IMR-90 (cell line): ENCODE measurements at regions not wholly inside any gene's neighbourhood (a gene's known extent, or its start where the extent isn't known, plus 50 kb on each side); places are given as distances from the start of the nearest gene placed in this dataset.

Experiments
- ATAC-seq: fragments of 200-7000 bp; cut with Tn5 transposase; 2 replicates; pipeline ENCODE4 v1.9.1; 2020; ENCODE audit warnings: low read depth, mild to moderate bottlenecking, moderate library complexity
- BruUV-seq: library from RNA; stranded (reverse); fragments of 400-500 nt; replicated peaks from 2 replicates; lab custom pipeline; 2021; lab: Mats Ljungman, UMichigan
- CTCF ChIA-PET: fragments of 300-600 bp; formaldehyde crosslinking; extraction: SDS; loops from one replicate; lab custom pipeline; 2021; ENCODE audit warnings: antibody characterized with exemption; lab: Yijun Ruan, JAX
- POLR2A ChIA-PET: fragments of 300-600 bp; sonication (Branson Sonifier 250); formaldehyde crosslinking; loops from one replicate; lab custom pipeline; 2022; ENCODE audit warnings: antibody characterized with exemption; ENCODE audit not compliant: unreplicated experiment; lab: Charles Lee
- DNase-seq: peaks from one replicate; pipeline ENCODE4 v3.0.0; 2013
- H2AFZ ChIP-seq: replicated peaks from 2 replicates; pipeline ENCODE3; 2013; ENCODE audit warnings: low read length, mild to moderate bottlenecking; ENCODE audit not compliant: poor library complexity
- H2AK5ac ChIP-seq: 2 replicates; pipeline ENCODE4 v1.6.1; 2013; ENCODE audit warnings: low read depth, low read length, inconsistent platforms
- H2AK9ac ChIP-seq: replicated peaks from 2 replicates; pipeline ENCODE3; 2013; ENCODE audit warnings: mild to moderate bottlenecking, low read depth, low read length, moderate library complexity; ENCODE audit not compliant: poor library complexity
- H2BK120ac ChIP-seq: 2 replicates; pipeline ENCODE4 v1.6.1; 2013; ENCODE audit warnings: low read depth, low read length, inconsistent platforms
- H2BK15ac ChIP-seq: 3 replicates; pipeline ENCODE4 v1.6.1; 2013; ENCODE audit warnings: low read depth, low read length, inconsistent platforms
- H2BK20ac ChIP-seq: 2 replicates; pipeline ENCODE4 v1.6.1; 2013; ENCODE audit warnings: low read depth, mild to moderate bottlenecking, inconsistent platforms, low read length, moderate library complexity
- H2BK5ac ChIP-seq: 2 replicates; pipeline ENCODE4 v1.6.1; 2013; ENCODE audit warnings: mild to moderate bottlenecking, low read depth, low read length, inconsistent platforms; ENCODE audit not compliant: poor library complexity, severe bottlenecking
- H3K14ac ChIP-seq: replicated peaks from 2 replicates; pipeline ENCODE4 v1.6.1; 2013; ENCODE audit warnings: low read depth, low read length, inconsistent platforms
- H3K18ac ChIP-seq: 2 replicates; pipeline ENCODE4 v1.6.1; 2013; ENCODE audit warnings: low read depth, low read length, control low read depth
- H3K23ac ChIP-seq: 2 replicates; pipeline ENCODE4 v1.6.1; 2013; ENCODE audit warnings: low read depth, low read length, inconsistent platforms
- H3K27ac ChIP-seq: 2 replicates; pipeline ENCODE4 v1.5.1; 2013; ENCODE audit warnings: mild to moderate bottlenecking, control low read depth, low read length; ENCODE audit not compliant: insufficient read depth
- H3K27me3 ChIP-seq: 2 replicates; pipeline ENCODE4 v1.6.1; 2013; ENCODE audit warnings: low read length; ENCODE audit not compliant: control insufficient read depth, insufficient read depth
- H3K36me3 ChIP-seq: 2 replicates; pipeline ENCODE4 v1.6.1; 2013; ENCODE audit warnings: low read length, mixed read lengths; ENCODE audit not compliant: control insufficient read depth, insufficient read depth
- H3K4ac ChIP-seq: 2 replicates; pipeline ENCODE4 v1.6.1; 2013; ENCODE audit warnings: low read depth, low read length, inconsistent platforms
- H3K4me1 ChIP-seq: 2 replicates; pipeline ENCODE4 v1.6.1; 2013; ENCODE audit warnings: low read length, mixed read lengths; ENCODE audit not compliant: control insufficient read depth, insufficient read depth
- H3K4me2 ChIP-seq: 2 replicates; pipeline ENCODE4 v1.6.1; 2013; ENCODE audit warnings: low read depth, mild to moderate bottlenecking, control low read depth, low read length, moderate library complexity
- H3K4me3 ChIP-seq: 2 replicates; pipeline ENCODE4 v1.5.1; 2013; ENCODE audit warnings: low read depth, mild to moderate bottlenecking, control low read depth, low read length, moderate library complexity; ENCODE audit not compliant: insufficient read depth
- H3K56ac ChIP-seq: 2 replicates; pipeline ENCODE4 v1.6.1; 2013; ENCODE audit warnings: low read length, inconsistent platforms; ENCODE audit not compliant: insufficient read depth; ENCODE audit errors: extremely low read depth
- H3K79me1 ChIP-seq, 2 experiments: 2 replicates each; pipeline ENCODE4 v1.6.1; 2013; ENCODE audit warnings: low read length in 2 of 2, inconsistent platforms in 1 of 2, low read depth in 1 of 2
- H3K9ac ChIP-seq: 2 replicates; pipeline ENCODE4 v1.6.1; 2013; ENCODE audit warnings: low read depth, low read length, control low read depth
- H3K9me1 ChIP-seq: 2 replicates; pipeline ENCODE4 v1.6.1; 2013; ENCODE audit warnings: low read length, inconsistent platforms; ENCODE audit not compliant: insufficient read depth
- H3K9me3 ChIP-seq: 2 replicates; pipeline ENCODE4 v1.6.1; 2013; ENCODE audit warnings: low read length; ENCODE audit not compliant: control insufficient read depth, insufficient read depth
- H4K20me1 ChIP-seq: 2 replicates; pipeline ENCODE4 v1.6.1; 2013; ENCODE audit warnings: low read length, inconsistent platforms; ENCODE audit not compliant: insufficient read depth
- H4K5ac ChIP-seq: 2 replicates; pipeline ENCODE4 v1.6.1; 2013; ENCODE audit warnings: mild to moderate bottlenecking, low read depth, low read length, control low read depth
- H4K8ac ChIP-seq, 2 experiments: 2 replicates each; pipeline ENCODE4 v1.6.1; 2013; ENCODE audit warnings: low read depth in 2 of 2, low read length in 2 of 2, control low read depth in 1 of 2, inconsistent platforms in 1 of 2
- H4K91ac ChIP-seq: 2 replicates; pipeline ENCODE4 v1.6.1; 2013; ENCODE audit warnings: low read depth, low read length, inconsistent platforms; ENCODE audit not compliant: insufficient read depth
- CHD1 ChIP-seq: IDR thresholded peaks from 2 replicates; pipeline ENCODE4 v1.6.1; 2012; ENCODE audit warnings: low read depth, low read length, improper control_type of control experiment
- POLR2A ChIP-seq: IDR thresholded peaks from 2 replicates; pipeline ENCODE4 v1.6.1; 2012; ENCODE audit warnings: mild to moderate bottlenecking, low read depth, low read length
- RCOR1 ChIP-seq: IDR thresholded peaks from 2 replicates; pipeline ENCODE4 v1.6.1; 2012; ENCODE audit warnings: mild to moderate bottlenecking, low read length, improper control_type of control experiment; ENCODE audit not compliant: insufficient replicate concordance
- RFX5 ChIP-seq: IDR thresholded peaks from 2 replicates; pipeline ENCODE4 v1.8.0; 2012; ENCODE audit warnings: low read depth, mild to moderate bottlenecking, low read length, moderate library complexity
- USF2 ChIP-seq: fragments of 150-350 bp; IDR thresholded peaks from 2 replicates; pipeline ENCODE4 v1.6.1; 2017; ENCODE audit warnings: mild to moderate bottlenecking, antibody characterized with exemption, low read length, low read depth
- WGBS, 2 experiments: methylation state at CpG; one replicate each; pipeline versions ENCODE4 v1.1.5 to v1.1.7; 2013; ENCODE audit warnings: missing lambda C conversion rate in 2 of 2; ENCODE audit not compliant: insufficient read length in 1 of 2; ENCODE audit errors: extremely low coverage in 2 of 2; 5-methylcytosine and 5-hydroxymethylcytosine counted together
- dilution Hi-C: fragments of 300-500 bp; cut with HindIII; formaldehyde crosslinking; loops from one replicate; pipeline ENCODE4 v1.14.3; 2018; ENCODE audit warnings: low sequenced_read_pairs; ENCODE audit not compliant: unreplicated experiment
- in situ Hi-C: fragments of 300-500 bp; cut with MboI; formaldehyde crosslinking; loops from 3 replicates; pipeline ENCODE4 v1.14.3; 2019; ENCODE audit warnings: low sequenced_read_pairs, inconsistent platforms, mixed read lengths
- intact Hi-C: fragments of 100-400 bp; cut with micrococcal nuclease; formaldehyde crosslinking; loops from 2 replicates; pipeline ENCODE4 v1.10.0; 2022

GRCh38 chr4:71867598-71867997 lies 83.7 kb upstream of the GC start:
- no peak overlapping the region for H3K18ac ChIP-seq
- H3K9me1 ChIP-seq, result no peaks in the 10 kb centered on the region
- no peak overlapping the region for H2BK20ac ChIP-seq
- H3K4me1 ChIP-seq, result no peaks in the 10 kb centered on the region
- ChIA-PET POLR2A (no interaction called here), CTCF (no interaction called here)
- no CpG with 5 or more reads among the region's 1 CpG for WGBS, 2 experiments
- H3K14ac ChIP-seq, result no peak overlapping the region
- no peaks in the 10 kb centered on the region for H4K20me1 ChIP-seq
- no peaks in the 10 kb centered on the region for H3K27me3 ChIP-seq
- no peak overlapping the region for H2BK120ac ChIP-seq
- H3K4me3 ChIP-seq, result no peak overlapping the region
- no TSS peak for BruUV-seq
- no peak overlapping the region for H3K9ac ChIP-seq
- H4K91ac ChIP-seq, result no peak overlapping the region
- no peak overlapping the region for H3K4me2 ChIP-seq
- no peak overlapping the region for H2BK15ac ChIP-seq
- no peak overlapping the region for H2BK5ac ChIP-seq
- in situ Hi-C loops (no loop called here), dilution Hi-C loops (no loop called here), intact Hi-C loops (no loop called here)
- no peak overlapping the region for H3K4ac ChIP-seq
- H3K56ac ChIP-seq, result no peak overlapping the region
- H3K79me1 ChIP-seq, result no peaks in the 10 kb centered on the region
- peaks cover 2% of the 10 kb centered on the region; the same call in 1 of the 2 replicates for H3K9me3 ChIP-seq
- peak; percentile 0 for DNase-seq
- no peaks in the 10 kb centered on the region for H3K36me3 ChIP-seq
- H2AFZ ChIP-seq, result no peak overlapping the region
- no peak overlapping the region for H2AK9ac ChIP-seq
- H3K27ac ChIP-seq, result no peak overlapping the region
- TF ChIP-seq RCOR1, result no peak
- no peak for TF ChIP-seq RFX5
- TF ChIP-seq POLR2A, result no peak
- no peak for TF ChIP-seq USF2
- no peak for TF ChIP-seq CHD1
- no peak overlapping the region for H4K8ac ChIP-seq
- no peak overlapping the region for H4K5ac ChIP-seq
- H3K23ac ChIP-seq, result no peak overlapping the region
- no peak overlapping the region for H2AK5ac ChIP-seq
- ATAC-seq, result no peak
